ENCODE measurements at regions not wholly inside any gene's neighbourhood (a gene's known extent, or its start where the extent isn't known, plus 50 kb on each side); places are given as distances from the start of the nearest gene placed in this dataset.
"Not testable (repeated sequence)": the region's sequence is repeated elsewhere in the genome, so short reads cannot be mapped to it uniquely, and the experiment has no call there.

- DNase-seq, result not testable (repeated sequence)
Observed at GRCh38 chr2:111373060-111373459, 252.3 kb downstream of the BCL2L11 start.

DNA sequence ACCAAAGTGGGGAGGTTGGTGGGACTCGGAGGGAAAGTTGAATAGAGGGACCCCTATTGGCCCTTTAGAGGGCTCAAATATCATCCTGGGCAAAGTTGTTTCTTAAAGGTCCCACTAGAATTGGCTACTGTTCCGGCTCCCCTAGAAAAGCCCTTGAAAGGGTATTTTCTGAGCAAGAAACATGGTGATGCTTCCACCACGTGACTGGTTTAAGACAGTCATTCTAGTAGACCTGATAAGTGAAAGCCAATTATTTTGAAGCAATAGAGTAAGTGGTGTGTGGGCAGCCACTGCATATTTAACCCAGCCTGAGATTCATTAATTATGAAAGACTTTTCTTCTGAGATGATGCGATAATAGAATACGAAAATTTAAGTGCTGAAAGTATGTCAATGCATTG is 253.3 kb downstream of the BCL2L11 start:
- not testable (repeated sequence) for DNase-seq

GRCh38 chr2:111374734-111375133 is 254.0 kb downstream of the BCL2L11 start:
- DNase-seq, result not testable (repeated sequence)

DNA sequence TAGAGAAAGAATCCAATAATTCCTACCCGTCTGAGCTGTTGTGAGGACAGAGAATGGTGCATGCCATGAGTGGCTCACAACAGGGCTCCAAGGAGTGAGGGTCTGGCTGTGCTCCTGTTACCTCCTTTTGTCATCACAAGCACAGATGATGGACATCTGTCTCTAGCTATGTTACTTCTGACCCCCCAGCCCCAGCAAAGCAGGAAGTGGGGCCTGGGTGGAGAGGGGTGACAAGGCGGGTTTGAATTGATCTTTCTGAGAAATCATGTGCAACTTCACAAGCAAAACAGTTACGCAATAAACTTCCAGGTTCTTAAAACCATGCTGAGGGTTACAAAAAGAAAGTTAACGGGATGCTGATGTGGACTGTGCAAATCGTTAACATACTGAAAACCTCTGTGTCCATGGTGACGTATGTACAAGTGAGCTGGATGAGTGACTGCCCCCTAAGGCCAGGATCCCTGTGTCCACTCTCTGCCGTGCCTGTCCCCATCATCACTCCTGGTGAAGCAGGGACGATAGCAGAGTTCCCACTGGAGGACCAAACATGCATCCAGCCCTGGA is 254.7 kb downstream of the BCL2L11 start:
- not testable (repeated sequence) for DNase-seq

DNA sequence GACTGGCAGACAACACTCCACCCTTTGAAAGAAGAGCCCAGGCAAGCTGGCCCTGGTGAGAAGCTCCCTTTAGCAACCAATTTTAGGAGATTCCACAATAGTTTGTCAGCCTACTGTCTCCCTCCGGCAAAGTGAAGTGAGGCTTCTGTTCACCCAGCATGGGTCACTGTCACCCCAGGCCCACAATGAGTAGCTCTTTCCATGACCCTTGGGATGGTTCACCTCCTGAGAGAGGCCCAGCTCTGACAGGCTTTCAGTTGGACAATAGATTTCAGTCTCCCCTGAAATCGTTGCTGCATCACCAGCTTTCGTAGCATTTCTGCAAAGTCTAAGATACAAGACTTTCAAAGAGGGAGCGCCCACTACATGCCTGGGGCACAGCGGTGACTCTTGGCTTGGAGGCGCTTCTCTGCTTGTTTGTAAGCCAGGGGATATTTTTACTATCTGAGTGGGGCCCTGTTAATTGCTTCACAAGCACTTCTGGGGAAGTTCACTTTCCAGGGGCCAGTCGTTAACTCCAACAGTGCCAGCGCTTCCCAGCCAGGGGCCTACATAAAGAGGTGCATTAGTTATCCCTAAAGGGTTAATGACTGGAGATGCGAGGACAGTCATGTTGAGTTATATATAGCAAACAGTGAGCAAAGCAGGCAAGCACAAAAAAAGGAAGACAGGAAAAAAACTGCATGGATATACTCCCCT is 255.7 kb downstream of the BCL2L11 start:
- not testable (repeated sequence) for DNase-seq

GRCh38 chr2:111376971-111377352 is 256.2 kb downstream of the BCL2L11 start:
- not testable (repeated sequence) for DNase-seq

DNA sequence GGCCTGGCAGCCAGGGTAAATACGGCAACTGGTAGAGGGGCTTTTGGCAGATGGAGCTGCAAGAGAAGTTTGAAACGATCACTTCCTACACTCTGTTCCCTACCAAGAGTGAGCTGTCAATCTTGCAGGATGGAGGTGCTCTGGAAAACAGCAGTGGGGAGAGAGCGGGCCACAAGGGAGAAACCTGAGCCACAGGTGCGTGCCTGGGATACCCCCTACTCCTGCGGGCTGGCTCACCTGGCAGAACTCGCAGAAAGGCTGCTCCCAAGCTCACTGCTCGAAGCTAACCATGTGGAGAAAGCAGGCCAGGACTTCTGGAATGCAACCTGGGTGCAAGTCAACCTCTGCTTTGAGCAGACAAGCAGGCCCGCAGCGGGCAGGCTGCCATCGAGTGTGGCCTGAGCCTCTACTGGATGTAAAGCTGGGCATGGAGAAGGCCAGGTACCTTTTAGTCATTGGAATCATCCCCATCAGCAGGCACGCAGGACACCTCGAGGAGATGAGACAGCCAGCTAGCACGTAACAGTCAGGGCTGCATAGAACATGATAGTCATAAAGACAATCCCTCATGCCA is 256.8 kb downstream of the BCL2L11 start:
- not testable (repeated sequence) for DNase-seq

DNA sequence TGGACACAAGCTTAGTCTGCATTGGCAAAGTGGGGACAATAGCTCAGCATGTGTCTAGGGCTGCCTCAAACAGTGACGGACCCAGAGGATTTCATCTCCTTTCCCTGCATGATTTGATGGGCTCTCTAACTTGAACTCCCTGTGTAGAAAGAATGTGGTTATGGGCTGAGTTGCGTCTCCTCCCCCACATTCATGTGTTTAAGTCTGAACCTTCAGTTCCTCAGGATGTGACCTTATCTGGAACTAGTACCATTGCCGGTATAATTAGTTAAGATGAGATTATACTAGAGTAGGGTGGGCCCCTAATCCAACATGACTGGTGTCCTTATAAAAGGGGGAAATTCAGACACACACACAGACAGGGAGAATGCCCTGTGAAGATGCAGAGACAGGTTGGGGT is 257.6 kb downstream of the BCL2L11 start:
- not testable (repeated sequence) for DNase-seq

DNA sequence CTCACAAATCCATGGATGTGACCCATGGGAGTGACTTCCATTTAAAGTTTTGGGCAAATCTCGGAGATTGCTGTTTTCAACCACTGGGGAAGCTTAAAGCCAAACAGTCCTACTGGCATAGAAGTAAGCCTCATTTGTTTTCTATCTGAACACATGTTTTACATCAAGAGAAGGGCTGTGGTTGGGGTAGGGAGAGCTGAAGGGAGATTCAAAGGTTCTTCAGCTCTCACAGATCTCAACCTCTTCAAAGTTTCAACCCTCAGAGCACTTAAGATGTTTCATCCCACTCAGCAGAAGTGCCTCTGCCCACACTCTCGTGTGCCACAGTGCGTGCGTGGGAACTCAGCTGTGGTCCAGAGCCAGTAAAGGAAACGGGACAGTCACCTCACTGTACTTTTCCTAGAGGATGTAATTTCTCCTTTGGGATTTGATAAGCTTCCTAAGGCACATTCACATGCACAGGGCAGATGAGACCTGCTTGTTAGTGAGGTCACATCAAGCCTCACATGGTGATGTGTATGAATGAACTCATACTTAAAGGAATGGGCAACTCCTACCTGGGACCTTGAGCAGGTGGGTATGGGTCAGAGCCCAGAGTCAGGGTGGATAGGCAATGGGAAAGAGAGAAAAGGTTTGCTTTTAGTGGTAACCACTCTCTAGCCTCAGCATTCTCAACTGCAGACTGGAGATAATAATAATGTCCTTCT is 260.2 kb downstream of the BCL2L11 start:
- DNase-seq, result not testable (repeated sequence)

- not testable (repeated sequence) for DNase-seq
Observed at GRCh38 chr2:111381530-111382306, 261.0 kb downstream of the BCL2L11 start.

GRCh38 chr2:111382507-111382906 is 261.8 kb downstream of the BCL2L11 start:
- not testable (repeated sequence) for DNase-seq

DNA sequence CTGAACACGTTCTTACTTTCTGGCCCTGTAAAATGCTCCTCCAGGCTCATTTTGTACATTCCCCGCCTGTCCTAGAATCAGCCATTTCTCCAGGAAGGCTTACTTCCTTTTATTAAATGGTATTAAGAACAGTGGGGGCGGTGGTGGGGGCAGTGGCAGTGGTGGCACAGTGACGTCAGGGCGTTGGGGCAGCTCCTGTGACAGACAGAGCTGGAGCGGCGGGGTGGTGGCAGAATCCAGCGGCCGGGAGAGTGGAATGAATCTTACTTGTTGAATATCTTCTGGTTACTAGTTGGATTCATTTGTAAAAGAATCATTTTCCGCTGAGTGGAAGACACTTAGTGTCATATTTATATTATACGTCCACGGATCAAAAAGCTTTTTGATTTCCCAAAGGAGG is 262.6 kb downstream of the BCL2L11 start:
- not testable (repeated sequence) for DNase-seq

GRCh38 chr2:111385226-111385957 is 264.7 kb downstream of the BCL2L11 start:
- DNase-seq, result not testable (repeated sequence)

DNA sequence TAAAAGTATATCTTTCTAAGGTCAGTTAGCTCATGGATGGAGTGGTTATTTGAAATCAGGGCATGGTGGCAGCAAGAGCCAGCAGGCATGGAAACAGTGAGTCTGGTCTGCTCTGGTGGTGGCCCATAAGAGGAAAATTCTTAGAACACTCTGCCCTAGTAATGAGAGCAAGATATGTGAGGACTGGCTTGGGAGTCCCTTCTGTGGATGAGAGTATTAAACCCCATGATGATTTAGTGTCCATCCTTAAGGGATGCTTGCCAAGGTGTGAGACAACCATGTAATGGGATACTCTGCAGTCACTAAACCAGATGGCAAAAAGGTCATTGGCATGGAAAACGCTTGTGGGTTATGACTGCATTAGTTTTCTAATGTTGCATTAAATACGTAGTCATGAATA is 269.9 kb downstream of the BCL2L11 start:
- not testable (repeated sequence) for DNase-seq

DNA sequence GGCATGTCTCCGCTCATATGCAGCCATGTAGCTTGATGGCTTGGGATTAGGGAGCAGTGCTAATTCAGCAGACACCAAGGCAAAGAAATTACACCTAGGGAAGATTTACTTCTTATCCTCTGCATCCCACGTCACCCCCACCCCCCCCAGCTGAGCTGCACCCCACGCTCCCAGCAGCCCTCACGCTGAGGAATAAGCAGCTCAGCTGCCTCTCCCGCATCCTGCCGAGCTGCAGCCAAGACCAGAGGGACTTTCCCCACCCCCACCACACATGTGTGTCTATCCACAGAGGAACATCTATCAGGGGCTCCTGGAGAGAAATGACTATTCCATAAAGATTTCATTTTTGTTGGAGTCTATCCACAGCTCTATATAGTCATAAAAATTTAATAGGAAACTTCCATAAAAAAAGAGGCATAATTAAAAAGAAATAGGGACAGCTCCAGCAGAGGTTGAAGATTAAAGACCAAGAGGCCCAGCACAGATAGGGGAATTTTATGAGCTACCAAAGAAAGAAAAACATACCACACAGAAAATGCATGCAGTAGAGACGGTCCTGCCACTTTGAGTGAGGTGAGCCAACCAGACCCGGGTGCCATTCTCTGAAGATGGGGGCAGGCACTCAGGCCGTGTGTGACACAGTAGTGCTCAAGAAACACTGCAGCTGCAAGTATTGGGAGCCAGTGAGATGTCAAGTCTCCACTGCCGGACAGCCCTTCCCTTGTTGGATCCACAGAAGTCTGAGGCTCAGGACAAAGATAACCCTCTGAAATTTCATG is 274.8 kb downstream of the BCL2L11 start:
- DNase-seq, result not testable (repeated sequence)

GRCh38 chr2:111400598-111401253 is 280.0 kb downstream of the BCL2L11 start:
- not testable (repeated sequence) for DNase-seq

- DNase-seq, result not testable (repeated sequence)
Observed at GRCh38 chr2:111401270-111402140, 280.8 kb downstream of the BCL2L11 start.

- DNase-seq, result not testable (repeated sequence)
Observed at GRCh38 chr2:111402450-111402849, 281.7 kb downstream of the BCL2L11 start.

DNA sequence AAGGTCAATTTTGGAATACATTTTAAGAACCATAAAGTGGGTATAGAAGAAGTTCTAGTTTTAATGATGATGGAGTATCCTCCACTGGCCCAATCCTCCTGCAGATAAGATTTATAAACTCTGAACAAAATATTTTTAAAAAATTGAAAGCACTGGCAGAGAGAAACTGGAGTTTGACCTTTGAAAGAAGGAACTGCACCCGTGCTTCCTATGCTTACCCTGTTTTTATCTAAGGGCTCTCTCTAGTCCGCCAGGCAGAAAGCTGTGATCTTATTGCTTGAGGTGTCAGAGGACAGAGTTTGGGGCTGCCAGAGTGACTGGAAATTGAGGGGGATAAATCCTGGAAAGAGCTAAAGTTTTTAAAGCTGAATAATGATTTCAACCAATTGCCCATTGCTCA is 282.6 kb downstream of the BCL2L11 start:
- not testable (repeated sequence) for DNase-seq

- not testable (repeated sequence) for DNase-seq
Observed at GRCh38 chr2:111406616-111407015, 285.9 kb downstream of the BCL2L11 start.
